ENCODE measurements at regions not wholly inside any gene's neighbourhood (a gene's known extent, or its start where the extent isn't known, plus 50 kb on each side); places are given as distances from the start of the nearest gene placed in this dataset.

GRCh38 chr5:74239261-74239660, 401.3 kb downstream of the ENC1 start:
- no peaks in the 10 kb centered on the region for H3K36me3 ChIP-seq (ENCODE audit: control insufficient read depth in 3 of 3, insufficient read depth in 2 of 3, low read depth in 1 of 3, low read length in 3 of 3)
- DNase-seq (no peak), FAIRE-seq (no peak)
- no peaks in the 10 kb centered on the region for H3K9me3 ChIP-seq (ENCODE audit: control insufficient read depth in 2 of 2, insufficient read depth in 1 of 2, low read depth in 1 of 2, low read length in 1 of 2)
- H3K4me1 ChIP-seq (ENCODE audit: control insufficient read depth in 3 of 3, insufficient read depth in 2 of 3, low read depth in 1 of 3, low read length in 2 of 3), result peaks cover 0 to 17% (median 2%) of the 10 kb centered on the region in 3 donors
- H3K4me3 ChIP-seq (ENCODE audit: low read depth in 1 of 3, low read length in 3 of 3), result no peak overlapping the region
- H3K27me3 ChIP-seq (ENCODE audit: control insufficient read depth in 3 of 3, insufficient read depth in 3 of 3, low read length in 3 of 3), result no peaks in the 10 kb centered on the region
- WGBS, 3 donors, result 71 to 89% (median 75%) methylated on average over 2 of the region's 2 CpGs
- no peak overlapping the region for H3K27ac ChIP-seq (ENCODE audit: low read depth in 1 of 3, low read length in 2 of 3)

GRCh38 chr5:74237571-74238145, 402.9 kb downstream of the ENC1 start:
- H3K27ac ChIP-seq (ENCODE audit: low read depth in 1 of 3, low read length in 2 of 3), result no peak overlapping the region
- DNase-seq (peak; percentile 49 to 86), FAIRE-seq (no peak)
- H3K9me3 ChIP-seq (ENCODE audit: control insufficient read depth in 2 of 2, insufficient read depth in 1 of 2, low read depth in 1 of 2, low read length in 1 of 2), result no peaks in the 10 kb centered on the region
- no peaks in the 10 kb centered on the region for H3K36me3 ChIP-seq (ENCODE audit: control insufficient read depth in 3 of 3, insufficient read depth in 2 of 3, low read depth in 1 of 3, low read length in 3 of 3)
- H3K4me1 ChIP-seq (ENCODE audit: control insufficient read depth in 3 of 3, insufficient read depth in 2 of 3, low read depth in 1 of 3, low read length in 2 of 3), result peaks cover 0 to 17% (median 2%) of the 10 kb centered on the region in 3 donors
- 41 to 73% (median 44%) methylated on average over 3 of the region's 3 CpGs for WGBS, 3 donors
- no peaks in the 10 kb centered on the region for H3K27me3 ChIP-seq (ENCODE audit: control insufficient read depth in 3 of 3, insufficient read depth in 3 of 3, low read length in 3 of 3)
- H3K4me3 ChIP-seq (ENCODE audit: low read depth in 1 of 3, low read length in 3 of 3), result no peak overlapping the region

GRCh38 chr5:74235552-74235951, 405.0 kb downstream of the ENC1 start:
- FAIRE-seq (no peak), DNase-seq (no peak)
- peaks cover 0 to 6% (median 0%) of the 10 kb centered on the region in 3 donors for H3K4me1 ChIP-seq (ENCODE audit: control insufficient read depth in 3 of 3, insufficient read depth in 2 of 3, low read depth in 1 of 3, low read length in 2 of 3)
- no peaks in the 10 kb centered on the region for H3K9me3 ChIP-seq (ENCODE audit: control insufficient read depth in 2 of 2, insufficient read depth in 1 of 2, low read depth in 1 of 2, low read length in 1 of 2)
- H3K27me3 ChIP-seq (ENCODE audit: control insufficient read depth in 3 of 3, insufficient read depth in 3 of 3, low read length in 3 of 3), result no peaks in the 10 kb centered on the region
- no peak overlapping the region for H3K27ac ChIP-seq (ENCODE audit: low read depth in 1 of 3, low read length in 2 of 3)
- no peaks in the 10 kb centered on the region for H3K36me3 ChIP-seq (ENCODE audit: control insufficient read depth in 3 of 3, insufficient read depth in 2 of 3, low read depth in 1 of 3, low read length in 3 of 3)
- H3K4me3 ChIP-seq (ENCODE audit: low read depth in 1 of 3, low read length in 3 of 3), result no peak overlapping the region

GRCh38 chr5:74233571-74233970, 407.0 kb downstream of the ENC1 start:
- Histone ChIP-seq H3K36me3 (ENCODE audit: control insufficient read depth in 3 of 3, insufficient read depth in 2 of 3, low read depth in 1 of 3, low read length in 3 of 3) (no peaks in the 10 kb centered on the region), H3K27ac (ENCODE audit: low read depth in 1 of 3, low read length in 2 of 3) (no peak overlapping the region), H3K4me3 (ENCODE audit: low read depth in 1 of 3, low read length in 3 of 3) (no peak overlapping the region), H3K27me3 (ENCODE audit: control insufficient read depth in 3 of 3, insufficient read depth in 3 of 3, low read length in 3 of 3) (no peaks in the 10 kb centered on the region), H3K9me3 (ENCODE audit: control insufficient read depth in 2 of 2, insufficient read depth in 1 of 2, low read depth in 1 of 2, low read length in 1 of 2) (no peaks in the 10 kb centered on the region), H3K4me1 (ENCODE audit: control insufficient read depth in 3 of 3, insufficient read depth in 2 of 3, low read depth in 1 of 3, low read length in 2 of 3) (peaks cover 0 to 6% (median 0%) of the 10 kb centered on the region in 3 donors)
- WGBS, 3 donors, result 83 to 87% (median 84%) methylated on average over 1 of the region's 1 CpG
- FAIRE-seq (no peak), DNase-seq (no peak)

GRCh38 chr5:74233091-74233490, 407.4 kb downstream of the ENC1 start:
- Histone ChIP-seq H3K4me3 (ENCODE audit: low read depth in 1 of 3, low read length in 3 of 3) (no peak overlapping the region), H3K9me3 (ENCODE audit: control insufficient read depth in 2 of 2, insufficient read depth in 1 of 2, low read depth in 1 of 2, low read length in 1 of 2) (no peaks in the 10 kb centered on the region), H3K4me1 (ENCODE audit: control insufficient read depth in 3 of 3, insufficient read depth in 2 of 3, low read depth in 1 of 3, low read length in 2 of 3) (peaks cover 0 to 6% (median 0%) of the 10 kb centered on the region in 3 donors), H3K36me3 (ENCODE audit: control insufficient read depth in 3 of 3, insufficient read depth in 2 of 3, low read depth in 1 of 3, low read length in 3 of 3) (no peaks in the 10 kb centered on the region), H3K27ac (ENCODE audit: low read depth in 1 of 3, low read length in 2 of 3) (no peak overlapping the region), H3K27me3 (ENCODE audit: control insufficient read depth in 3 of 3, insufficient read depth in 3 of 3, low read length in 3 of 3) (no peaks in the 10 kb centered on the region)
- DNase-seq (no peak), FAIRE-seq (no peak)

- no peaks in the 10 kb centered on the region for H3K36me3 ChIP-seq (ENCODE audit: control insufficient read depth in 3 of 3, insufficient read depth in 2 of 3, low read depth in 1 of 3, low read length in 3 of 3)
- DNase-seq (no peak), FAIRE-seq (no peak)
- H3K4me3 ChIP-seq (ENCODE audit: low read depth in 1 of 3, low read length in 3 of 3), result no peak overlapping the region
- WGBS, 3 donors, result 80 to 95% (median 87%) methylated on average over 2 of the region's 2 CpGs
- no peak overlapping the region for H3K27ac ChIP-seq (ENCODE audit: low read depth in 1 of 3, low read length in 2 of 3)
- H3K9me3 ChIP-seq (ENCODE audit: control insufficient read depth in 2 of 2, insufficient read depth in 1 of 2, low read depth in 1 of 2, low read length in 1 of 2), result no peaks in the 10 kb centered on the region
- no peaks in the 10 kb centered on the region for H3K27me3 ChIP-seq (ENCODE audit: control insufficient read depth in 3 of 3, insufficient read depth in 3 of 3, low read length in 3 of 3)
- no peaks in the 10 kb centered on the region for H3K4me1 ChIP-seq (ENCODE audit: control insufficient read depth in 3 of 3, insufficient read depth in 2 of 3, low read depth in 1 of 3, low read length in 2 of 3)
These were observed 408.3 kb downstream of the ENC1 start for GRCh38 chr5:74232276-74232675.

- no peaks in the 10 kb centered on the region for H3K4me1 ChIP-seq (ENCODE audit: control insufficient read depth in 3 of 3, insufficient read depth in 2 of 3, low read depth in 1 of 3, low read length in 2 of 3)
- FAIRE-seq (no peak), DNase-seq (no peak)
- no peaks in the 10 kb centered on the region for H3K36me3 ChIP-seq (ENCODE audit: control insufficient read depth in 3 of 3, insufficient read depth in 2 of 3, low read depth in 1 of 3, low read length in 3 of 3)
- H3K9me3 ChIP-seq (ENCODE audit: control insufficient read depth in 2 of 2, insufficient read depth in 1 of 2, low read depth in 1 of 2, low read length in 1 of 2), result no peaks in the 10 kb centered on the region
- H3K27ac ChIP-seq (ENCODE audit: low read depth in 1 of 3, low read length in 2 of 3), result no peak overlapping the region
- WGBS, 3 donors, result 82 to 87% (median 84%) methylated on average over 5 of the region's 5 CpGs
- H3K4me3 ChIP-seq (ENCODE audit: low read depth in 1 of 3, low read length in 3 of 3), result no peak overlapping the region
- no peaks in the 10 kb centered on the region for H3K27me3 ChIP-seq (ENCODE audit: control insufficient read depth in 3 of 3, insufficient read depth in 3 of 3, low read length in 3 of 3)
These were observed 408.8 kb downstream of the ENC1 start for GRCh38 chr5:74231697-74232096.

- Histone ChIP-seq H3K27ac (ENCODE audit: low read depth in 1 of 3, low read length in 2 of 3) (no peak overlapping the region), H3K36me3 (ENCODE audit: control insufficient read depth in 3 of 3, insufficient read depth in 2 of 3, low read depth in 1 of 3, low read length in 3 of 3) (no peaks in the 10 kb centered on the region), H3K4me1 (ENCODE audit: control insufficient read depth in 3 of 3, insufficient read depth in 2 of 3, low read depth in 1 of 3, low read length in 2 of 3) (no peaks in the 10 kb centered on the region), H3K4me3 (ENCODE audit: low read depth in 1 of 3, low read length in 3 of 3) (no peak overlapping the region), H3K27me3 (ENCODE audit: control insufficient read depth in 3 of 3, insufficient read depth in 3 of 3, low read length in 3 of 3) (no peaks in the 10 kb centered on the region), H3K9me3 (ENCODE audit: control insufficient read depth in 2 of 2, insufficient read depth in 1 of 2, low read depth in 1 of 2, low read length in 1 of 2) (peaks cover 0 to 9% of the 10 kb centered on the region in 2 donors)
- no peak for FAIRE-seq
- no peak for DNase-seq
- 69 to 79% (median 72%) methylated on average over 4 of the region's 4 CpGs for whole genome bisulfite sequencing, 3 donors
These were observed 413.6 kb downstream of the ENC1 start for GRCh38 chr5:74226716-74227485.

- Histone ChIP-seq H3K36me3 (ENCODE audit: control insufficient read depth in 3 of 3, insufficient read depth in 2 of 3, low read depth in 1 of 3, low read length in 3 of 3) (no peaks in the 10 kb centered on the region), H3K9me3 (ENCODE audit: control insufficient read depth in 2 of 2, insufficient read depth in 1 of 2, low read depth in 1 of 2, low read length in 1 of 2) (peaks cover 0 to 9% of the 10 kb centered on the region in 2 donors), H3K4me1 (ENCODE audit: control insufficient read depth in 3 of 3, insufficient read depth in 2 of 3, low read depth in 1 of 3, low read length in 2 of 3) (no peaks in the 10 kb centered on the region), H3K27ac (ENCODE audit: low read depth in 1 of 3, low read length in 2 of 3) (no peak overlapping the region), H3K4me3 (ENCODE audit: low read depth in 1 of 3, low read length in 3 of 3) (no peak overlapping the region), H3K27me3 (ENCODE audit: control insufficient read depth in 3 of 3, insufficient read depth in 3 of 3, low read length in 3 of 3) (no peaks in the 10 kb centered on the region)
- no peak for DNase-seq
- FAIRE-seq, result no peak
These were observed 414.9 kb downstream of the ENC1 start for GRCh38 chr5:74225587-74225986.

Measured in small intestine (tissue), 7 donors.